Epithelial cell of proximal tubule (primary cell): ENCODE measurements at regions not wholly inside any gene's neighbourhood (a gene's known extent, or its start where the extent isn't known, plus 50 kb on each side); places are given as distances from the start of the nearest gene placed in this dataset.

Experiments used
- DNase-seq: peaks from one replicate; pipeline ENCODE4 v3.0.0-alpha.2; 2011; ENCODE audit warnings: low read depth
- H3K4me3 ChIP-seq: 2 replicates; pipeline ENCODE4 v1.5.1; 2011; ENCODE audit warnings: low read depth, mild to moderate bottlenecking, low read length
- TF ChIP-seq, protein P1 (sequence below): conservative IDR thresholded peaks from 2 replicates; pipeline ENCODE4 v1.5.1; 2012; ENCODE audit warnings: low read depth, mild to moderate bottlenecking, low read length

DNA sequence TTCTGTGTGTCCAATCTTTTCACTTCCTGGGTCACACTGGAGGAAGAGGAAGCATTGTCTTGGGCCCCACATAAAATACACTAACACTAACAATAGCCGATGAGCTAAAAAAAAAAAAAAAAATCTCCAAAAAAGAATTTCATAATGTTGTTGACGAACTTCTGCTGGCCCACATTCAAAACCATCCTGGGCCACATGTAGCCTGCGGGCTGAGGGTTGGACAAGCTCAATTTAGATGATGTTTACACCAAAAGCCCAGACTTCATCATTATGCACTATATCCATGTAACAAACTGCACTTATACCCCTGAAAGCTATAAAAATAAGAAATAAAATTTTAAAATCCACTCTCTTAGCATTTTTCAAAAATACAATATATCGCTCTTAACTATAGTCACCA is 187.8 kb upstream of the PTBP2 start:
- no peak overlapping the region for H3K4me3 ChIP-seq
- no peak for DNase-seq
- TF ChIP-seq, protein P1, sequence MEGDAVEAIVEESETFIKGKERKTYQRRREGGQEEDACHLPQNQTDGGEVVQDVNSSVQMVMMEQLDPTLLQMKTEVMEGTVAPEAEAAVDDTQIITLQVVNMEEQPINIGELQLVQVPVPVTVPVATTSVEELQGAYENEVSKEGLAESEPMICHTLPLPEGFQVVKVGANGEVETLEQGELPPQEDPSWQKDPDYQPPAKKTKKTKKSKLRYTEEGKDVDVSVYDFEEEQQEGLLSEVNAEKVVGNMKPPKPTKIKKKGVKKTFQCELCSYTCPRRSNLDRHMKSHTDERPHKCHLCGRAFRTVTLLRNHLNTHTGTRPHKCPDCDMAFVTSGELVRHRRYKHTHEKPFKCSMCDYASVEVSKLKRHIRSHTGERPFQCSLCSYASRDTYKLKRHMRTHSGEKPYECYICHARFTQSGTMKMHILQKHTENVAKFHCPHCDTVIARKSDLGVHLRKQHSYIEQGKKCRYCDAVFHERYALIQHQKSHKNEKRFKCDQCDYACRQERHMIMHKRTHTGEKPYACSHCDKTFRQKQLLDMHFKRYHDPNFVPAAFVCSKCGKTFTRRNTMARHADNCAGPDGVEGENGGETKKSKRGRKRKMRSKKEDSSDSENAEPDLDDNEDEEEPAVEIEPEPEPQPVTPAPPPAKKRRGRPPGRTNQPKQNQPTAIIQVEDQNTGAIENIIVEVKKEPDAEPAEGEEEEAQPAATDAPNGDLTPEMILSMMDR = no peak

DNA sequence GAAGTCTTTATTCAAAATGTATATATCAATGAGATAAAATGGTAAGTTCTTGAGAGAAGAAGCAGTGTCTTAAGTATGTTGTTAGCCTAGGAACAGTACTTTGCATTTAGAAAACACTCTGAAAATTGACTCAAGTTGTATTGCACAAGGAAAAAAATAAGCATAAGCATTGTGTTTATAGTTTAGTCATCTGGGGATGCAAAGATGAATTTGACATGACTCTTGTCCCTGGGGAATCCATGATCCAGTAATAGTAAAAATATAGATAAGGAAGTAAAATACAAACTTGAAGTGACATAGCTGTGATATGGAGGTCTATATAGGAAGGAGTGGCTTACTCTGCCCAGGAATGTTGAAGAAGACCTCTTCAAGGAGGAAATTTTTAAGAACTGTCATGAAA is 185.0 kb upstream of the PTBP2 start:
- no peak overlapping the region for H3K4me3 ChIP-seq
- TF ChIP-seq, protein P1 = no peak
- DNase-seq = no peak

DNA sequence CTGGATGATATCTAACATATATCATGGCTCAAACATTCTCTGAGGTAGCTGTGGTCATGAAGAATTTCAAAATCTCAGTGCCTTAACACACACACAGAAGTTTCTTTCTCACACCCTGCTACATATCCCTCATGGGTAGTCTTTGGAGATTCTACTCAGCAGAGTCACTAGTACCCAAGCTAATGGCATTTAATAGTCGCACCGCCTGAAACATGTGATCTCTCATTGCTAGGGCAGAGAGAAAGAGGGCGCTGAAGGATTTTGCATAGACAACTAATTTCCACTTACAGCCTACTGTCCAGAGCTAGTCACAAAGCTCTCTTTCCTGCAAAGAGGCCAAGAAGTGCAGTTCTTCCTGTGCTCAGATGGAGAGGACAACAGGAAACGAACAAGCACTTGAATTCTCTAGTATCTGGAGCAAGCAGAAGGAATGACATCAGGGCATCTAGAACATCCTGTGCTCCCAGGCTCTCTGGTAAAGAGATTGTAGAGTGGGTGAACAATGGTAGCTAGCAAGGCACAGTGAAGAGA is 183.4 kb upstream of the PTBP2 start:
- no peak overlapping the region for H3K4me3 ChIP-seq
- DNase-seq = no peak
- TF ChIP-seq, protein P1 = peak; percentile 28

DNA sequence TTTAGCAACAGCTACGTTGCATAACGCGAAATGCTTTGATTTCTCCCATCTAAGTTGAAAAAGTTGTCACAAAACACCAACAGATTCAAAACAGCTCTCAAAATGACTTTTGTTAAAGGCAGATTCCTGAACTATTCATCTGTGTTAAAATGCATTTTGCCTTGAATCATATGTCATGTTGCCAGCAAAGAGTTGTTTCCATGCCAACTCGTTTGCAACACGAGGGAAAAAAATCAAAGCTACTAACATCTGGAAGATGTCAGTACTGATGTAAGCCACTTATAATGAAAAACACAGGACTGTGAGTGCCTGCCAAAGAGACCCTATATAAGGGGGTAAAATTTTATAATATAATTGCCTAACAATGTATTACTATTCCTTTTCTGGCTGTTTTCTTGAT is 182.7 kb upstream of the PTBP2 start:
- H3K4me3 ChIP-seq = no peak overlapping the region
- DNase-seq = no peak
- TF ChIP-seq, protein P1 = no peak

DNA sequence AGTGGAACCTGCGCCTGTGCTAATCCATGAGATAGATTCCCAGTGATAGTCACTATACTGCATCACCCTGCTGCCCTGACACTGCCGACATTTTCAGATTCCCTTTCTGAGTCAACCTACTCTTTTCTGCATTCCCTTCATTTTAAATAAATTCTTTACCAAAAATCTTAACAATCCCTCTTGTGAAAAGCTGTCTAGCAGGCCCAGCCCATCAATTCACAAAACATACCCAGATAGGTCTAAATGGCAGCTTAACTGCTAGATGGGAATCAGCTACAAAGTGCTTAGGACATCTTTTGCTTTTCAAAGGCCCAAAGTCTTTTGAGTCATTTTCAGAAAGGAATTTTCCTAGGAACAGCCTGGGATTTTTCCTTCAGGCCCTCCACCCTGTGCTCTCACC is 180.1 kb upstream of the PTBP2 start:
- H3K4me3 ChIP-seq = no peak overlapping the region
- no peak for DNase-seq
- TF ChIP-seq, protein P1 = no peak

DNA sequence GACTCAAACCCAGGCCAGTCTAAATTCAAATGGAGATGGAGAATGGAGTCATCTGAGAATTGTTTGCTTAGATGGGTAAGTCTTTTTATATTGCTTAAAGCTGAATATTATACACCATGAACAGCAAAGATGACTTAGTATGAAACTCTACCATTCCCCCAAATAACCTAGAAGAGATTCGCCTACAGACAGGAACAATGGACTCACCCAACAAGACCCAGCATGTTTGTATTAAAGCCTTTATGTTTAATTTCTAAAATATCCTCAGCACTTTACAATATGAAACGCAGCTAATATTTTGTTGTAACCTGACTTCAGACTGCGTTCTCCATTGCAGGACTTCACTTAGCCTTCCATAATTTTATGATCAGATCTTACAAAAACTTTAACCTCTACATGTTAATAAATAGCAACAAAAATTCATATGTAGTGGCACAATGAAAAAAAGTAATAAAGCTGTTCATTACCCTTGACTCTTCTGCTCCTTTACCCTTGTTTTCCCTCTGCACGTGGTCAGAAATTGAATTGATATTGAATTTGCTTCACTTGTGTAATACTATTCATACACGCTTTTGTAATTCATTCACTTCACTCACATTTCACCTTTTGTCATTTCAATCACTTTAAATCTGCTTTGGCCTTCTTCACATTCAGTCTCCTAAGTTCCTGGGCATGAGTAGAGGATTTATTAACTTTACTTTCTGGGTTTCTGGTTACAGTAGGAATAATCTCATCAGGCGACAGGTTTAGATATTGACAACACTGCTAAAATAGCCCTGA is 177.3 kb upstream of the PTBP2 start:
- H3K4me3 ChIP-seq = no peak overlapping the region
- TF ChIP-seq, protein P1 = no peak
- DNase-seq = no peak

DNA sequence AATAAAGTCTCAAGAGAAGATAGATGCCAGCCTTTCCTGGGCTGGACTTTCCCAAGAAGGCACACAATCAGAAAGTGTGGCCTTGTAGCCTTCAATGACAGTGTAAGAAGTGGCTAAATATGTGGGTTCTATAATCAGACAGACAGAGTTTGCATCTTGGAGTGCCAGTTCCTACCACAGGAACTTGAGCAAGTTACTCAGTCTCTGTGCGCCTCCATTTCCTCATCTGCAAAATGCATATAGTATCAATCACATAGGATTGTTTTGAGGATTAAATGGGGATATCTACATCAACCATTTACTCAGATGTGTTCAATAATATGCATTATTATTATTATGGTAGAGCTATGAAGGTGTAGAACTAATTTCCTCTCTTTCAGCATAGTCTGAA is 176.8 kb upstream of the PTBP2 start:
- DNase-seq = no peak
- no peak overlapping the region for H3K4me3 ChIP-seq
- TF ChIP-seq, protein P1 = no peak
